Breast epithelium (tissue), 3 donors: ENCODE measurements at regions not wholly inside any gene's neighbourhood (a gene's known extent, or its start where the extent isn't known, plus 50 kb on each side); places are given as distances from the start of the nearest gene placed in this dataset.
"Not testable (repeated sequence)": the region's sequence is repeated elsewhere in the genome, so short reads cannot be mapped to it uniquely, and the experiment has no call there.

ENCODE experiments used
- POLR2A ChIP-seq: fragments of 450-650 bp; IDR thresholded peaks from one replicate; pipeline ENCODE4 v1.6.1; 2016; ENCODE audit warnings: antibody characterized with exemption, mild to moderate bottlenecking, moderate library complexity
- POLR2AphosphoS5 ChIP-seq, 3 donors: sonication (generic); formaldehyde crosslinking; IDR thresholded peaks; one replicate each; pipeline ENCODE4 v1.6.1; 2017; ENCODE audit warnings: antibody characterized with exemption in 3 of 3
- TF ChIP-seq, protein P1 (sequence below), 3 donors: fragments of 450-650 bp; IDR thresholded peaks; one replicate each; pipeline ENCODE4 v1.5.1; 2016 to 2017; ENCODE audit warnings: antibody characterized with exemption in 3 of 3, mild to moderate bottlenecking in 3 of 3, moderate library complexity in 3 of 3

DNA sequence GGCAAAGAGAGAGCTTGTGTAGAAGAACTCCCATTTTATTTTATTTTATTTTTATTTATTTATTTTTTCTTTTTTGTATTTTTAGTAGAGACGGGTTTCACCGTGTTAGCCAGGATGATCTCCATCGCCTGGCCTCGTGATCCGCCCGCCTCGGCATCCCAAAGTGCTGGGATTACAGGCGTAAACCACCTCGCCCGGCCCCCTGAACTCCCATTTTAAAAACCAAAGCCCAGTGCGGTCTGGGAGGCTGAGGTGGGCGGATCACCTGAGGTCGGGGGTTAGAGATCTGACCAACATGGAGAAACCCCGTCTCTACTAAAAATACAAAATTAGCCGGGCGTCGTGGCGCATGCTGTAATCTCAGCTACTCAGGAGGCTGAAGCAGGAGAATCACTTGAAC lies 267.8 kb upstream of the ZNF804A start:
- TF ChIP-seq, protein P1, sequence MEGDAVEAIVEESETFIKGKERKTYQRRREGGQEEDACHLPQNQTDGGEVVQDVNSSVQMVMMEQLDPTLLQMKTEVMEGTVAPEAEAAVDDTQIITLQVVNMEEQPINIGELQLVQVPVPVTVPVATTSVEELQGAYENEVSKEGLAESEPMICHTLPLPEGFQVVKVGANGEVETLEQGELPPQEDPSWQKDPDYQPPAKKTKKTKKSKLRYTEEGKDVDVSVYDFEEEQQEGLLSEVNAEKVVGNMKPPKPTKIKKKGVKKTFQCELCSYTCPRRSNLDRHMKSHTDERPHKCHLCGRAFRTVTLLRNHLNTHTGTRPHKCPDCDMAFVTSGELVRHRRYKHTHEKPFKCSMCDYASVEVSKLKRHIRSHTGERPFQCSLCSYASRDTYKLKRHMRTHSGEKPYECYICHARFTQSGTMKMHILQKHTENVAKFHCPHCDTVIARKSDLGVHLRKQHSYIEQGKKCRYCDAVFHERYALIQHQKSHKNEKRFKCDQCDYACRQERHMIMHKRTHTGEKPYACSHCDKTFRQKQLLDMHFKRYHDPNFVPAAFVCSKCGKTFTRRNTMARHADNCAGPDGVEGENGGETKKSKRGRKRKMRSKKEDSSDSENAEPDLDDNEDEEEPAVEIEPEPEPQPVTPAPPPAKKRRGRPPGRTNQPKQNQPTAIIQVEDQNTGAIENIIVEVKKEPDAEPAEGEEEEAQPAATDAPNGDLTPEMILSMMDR (IDR thresholded peaks at IDR 0.05): not testable (repeated sequence)
- TF ChIP-seq POLR2A; POLR2AphosphoS5 (IDR thresholded peaks at IDR 0.05): not testable (repeated sequence)
